ENCODE measurements at regions not wholly inside any gene's neighbourhood (a gene's known extent, or its start where the extent isn't known, plus 50 kb on each side); places are given as distances from the start of the nearest gene placed in this dataset.

DNA sequence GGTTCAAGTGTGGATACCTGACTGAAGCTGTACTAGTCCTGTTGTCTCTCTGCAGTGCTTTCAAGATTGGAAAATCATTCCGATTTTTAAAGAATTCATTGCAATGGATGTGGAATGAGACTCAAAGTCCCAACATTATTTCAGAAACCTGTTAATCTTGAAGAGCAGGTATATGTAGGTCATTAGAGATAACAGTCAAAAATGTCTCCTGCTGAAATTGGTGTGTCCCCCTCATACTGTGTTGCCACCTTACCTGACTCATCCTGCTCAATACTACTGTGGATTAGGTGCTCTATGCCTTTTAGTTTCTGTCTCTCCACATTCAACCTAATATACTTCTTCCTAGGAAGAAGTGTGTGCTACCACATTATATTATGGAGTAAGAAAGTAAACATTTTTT is 91.1 kb upstream of the NR3C1 start:
- Histone ChIP-seq H3K4me2 (ENCODE audit: insufficient read depth, insufficient read length, low read length) (no peak overlapping the region), H2AFZ (ENCODE audit: low read length) (no peak overlapping the region), H3K79me2 (ENCODE audit: insufficient read depth, low read length) (no peaks in the 10 kb centered on the region), H3K27me3 (ENCODE audit: insufficient read depth, low read length) (no peaks in the 10 kb centered on the region), H2BK15ac (ENCODE audit: low read depth, low read length) (no peak overlapping the region), H2BK5ac (ENCODE audit: insufficient read length, low read length) (no peak overlapping the region), H3K79me1 (ENCODE audit: insufficient read depth, low read depth, low read length, poor library complexity, severe bottlenecking) (no peaks in the 10 kb centered on the region), H3K9me3 (ENCODE audit: control insufficient read depth, low read depth, low read length) (no peaks in the 10 kb centered on the region), H2BK20ac (ENCODE audit: low read depth, low read length, poor library complexity, severe bottlenecking) (no peak overlapping the region), H3K4me1 (ENCODE audit: insufficient read depth, low read length) (no peaks in the 10 kb centered on the region), H4K20me1 (ENCODE audit: control insufficient read depth, insufficient read depth, insufficient read length) (no peaks in the 10 kb centered on the region), H3K23me2 (ENCODE audit: insufficient read length, low read depth, low read length, poor library complexity, severe bottlenecking) (no peaks in the 10 kb centered on the region), H3K4ac (ENCODE audit: low read depth, low read length) (no peak overlapping the region), H2BK120ac (ENCODE audit: low read depth, low read length, poor library complexity, severe bottlenecking) (no peak overlapping the region), H3T11ph (ENCODE audit: low read length) (no peak overlapping the region), H2AK5ac (ENCODE audit: insufficient read length, low read length) (no peak overlapping the region), H4K8ac (replicated peaks; ENCODE audit: insufficient read length, low read depth, low read length) (no peak overlapping the region), H3K18ac (ENCODE audit: insufficient read length, low read depth, low read length) (no peak overlapping the region), H2BK12ac (ENCODE audit: insufficient read length, low read depth, low read length) (no peak overlapping the region), H4K5ac (ENCODE audit: insufficient read length, low read depth, low read length) (no peak overlapping the region), H3K27ac (ENCODE audit: insufficient read length, low read depth, low read length) (no peak overlapping the region), H3K9ac (ENCODE audit: extremely low read depth, insufficient read length, low read length) (no peak overlapping the region), H3K14ac (ENCODE audit: insufficient read depth, low read length) (no peak overlapping the region), H3K23ac (ENCODE audit: insufficient read length, low read depth, low read length) (no peak overlapping the region), H4K91ac (ENCODE audit: insufficient read length, low read depth, low read length) (no peak overlapping the region), H3K56ac (ENCODE audit: insufficient read length, low read depth, low read length) (no peak overlapping the region)
- DNase-seq: no peak
- no CpG with 5 or more reads among the region's 1 CpG for WGBS (ENCODE audit: extremely low coverage, insufficient read length, low lambda C conversion rate)
- TF ChIP-seq, protein P1, sequence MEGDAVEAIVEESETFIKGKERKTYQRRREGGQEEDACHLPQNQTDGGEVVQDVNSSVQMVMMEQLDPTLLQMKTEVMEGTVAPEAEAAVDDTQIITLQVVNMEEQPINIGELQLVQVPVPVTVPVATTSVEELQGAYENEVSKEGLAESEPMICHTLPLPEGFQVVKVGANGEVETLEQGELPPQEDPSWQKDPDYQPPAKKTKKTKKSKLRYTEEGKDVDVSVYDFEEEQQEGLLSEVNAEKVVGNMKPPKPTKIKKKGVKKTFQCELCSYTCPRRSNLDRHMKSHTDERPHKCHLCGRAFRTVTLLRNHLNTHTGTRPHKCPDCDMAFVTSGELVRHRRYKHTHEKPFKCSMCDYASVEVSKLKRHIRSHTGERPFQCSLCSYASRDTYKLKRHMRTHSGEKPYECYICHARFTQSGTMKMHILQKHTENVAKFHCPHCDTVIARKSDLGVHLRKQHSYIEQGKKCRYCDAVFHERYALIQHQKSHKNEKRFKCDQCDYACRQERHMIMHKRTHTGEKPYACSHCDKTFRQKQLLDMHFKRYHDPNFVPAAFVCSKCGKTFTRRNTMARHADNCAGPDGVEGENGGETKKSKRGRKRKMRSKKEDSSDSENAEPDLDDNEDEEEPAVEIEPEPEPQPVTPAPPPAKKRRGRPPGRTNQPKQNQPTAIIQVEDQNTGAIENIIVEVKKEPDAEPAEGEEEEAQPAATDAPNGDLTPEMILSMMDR (conservative IDR thresholded peaks at IDR 0.05): no peak
- no peaks in the 10 kb centered on the region for H3K27me3 Mint-ChIP-seq (ENCODE audit: low read depth)
- H3K4me3 Mint-ChIP-seq: no peak overlapping the region
- H3K36me3 Mint-ChIP-seq (ENCODE audit: insufficient read depth in 1 of 3, low read depth in 3 of 3): no peaks in the 10 kb centered on the region; a peak in 1 of 7 replicates
- H3K4me1 Mint-ChIP-seq: no peaks in the 10 kb centered on the region
- no peaks in the 10 kb centered on the region for H3K9me3 Mint-ChIP-seq
- H3K27ac Mint-ChIP-seq: no peak overlapping the region

Data from H9 (cell line).